PC-9 (cell line): ENCODE measurements at regions not wholly inside any gene's neighbourhood (a gene's known extent, or its start where the extent isn't known, plus 50 kb on each side); places are given as distances from the start of the nearest gene placed in this dataset.

Experiments
- EZH2 ChIP-seq: fragments of 200-600 bp; sonication (generic); IDR thresholded peaks from 2 replicates; pipeline ENCODE4 v1.8.0; 2017; ENCODE audit warnings: antibody characterized with exemption, low read depth
- TF ChIP-seq, protein P1 (sequence below): fragments of 200-600 bp; sonication (generic); conservative IDR thresholded peaks from 2 replicates; pipeline ENCODE4 v1.6.1; 2017; ENCODE audit warnings: mixed run types, antibody characterized with exemption, mild to moderate bottlenecking, moderate library complexity

GRCh38 chr15:95440712-95441111 is 889.8 kb upstream of the NR2F2 start:
- TF ChIP-seq, protein P1, sequence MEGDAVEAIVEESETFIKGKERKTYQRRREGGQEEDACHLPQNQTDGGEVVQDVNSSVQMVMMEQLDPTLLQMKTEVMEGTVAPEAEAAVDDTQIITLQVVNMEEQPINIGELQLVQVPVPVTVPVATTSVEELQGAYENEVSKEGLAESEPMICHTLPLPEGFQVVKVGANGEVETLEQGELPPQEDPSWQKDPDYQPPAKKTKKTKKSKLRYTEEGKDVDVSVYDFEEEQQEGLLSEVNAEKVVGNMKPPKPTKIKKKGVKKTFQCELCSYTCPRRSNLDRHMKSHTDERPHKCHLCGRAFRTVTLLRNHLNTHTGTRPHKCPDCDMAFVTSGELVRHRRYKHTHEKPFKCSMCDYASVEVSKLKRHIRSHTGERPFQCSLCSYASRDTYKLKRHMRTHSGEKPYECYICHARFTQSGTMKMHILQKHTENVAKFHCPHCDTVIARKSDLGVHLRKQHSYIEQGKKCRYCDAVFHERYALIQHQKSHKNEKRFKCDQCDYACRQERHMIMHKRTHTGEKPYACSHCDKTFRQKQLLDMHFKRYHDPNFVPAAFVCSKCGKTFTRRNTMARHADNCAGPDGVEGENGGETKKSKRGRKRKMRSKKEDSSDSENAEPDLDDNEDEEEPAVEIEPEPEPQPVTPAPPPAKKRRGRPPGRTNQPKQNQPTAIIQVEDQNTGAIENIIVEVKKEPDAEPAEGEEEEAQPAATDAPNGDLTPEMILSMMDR = no peak
- TF ChIP-seq EZH2 = no peak
